Immature natural killer cell (primary cell): ENCODE measurements at regions not wholly inside any gene's neighbourhood (a gene's known extent, or its start where the extent isn't known, plus 50 kb on each side); places are given as distances from the start of the nearest gene placed in this dataset.

Experiments
- DNase-seq, 3 donors: peaks; one replicate each; pipeline ENCODE4 v3.0.0; 2022; ENCODE audit warnings: mixed read lengths in 1 of 3
- H3K27ac Mint-ChIP-seq, 6 donors: one replicate each; pipeline ENCODE4 v1.8.0; 2020; ENCODE audit warnings: mixed read lengths in 6 of 6, mild to moderate bottlenecking in 5 of 6, inconsistent platforms in 4 of 6, moderate library complexity in 3 of 6
- H3K27me3 Mint-ChIP-seq, 3 donors: one replicate each; pipeline ENCODE4 v1.8.0; 2020 to 2021; ENCODE audit warnings: low read depth in 3 of 3, mild to moderate bottlenecking in 3 of 3, mixed read lengths in 3 of 3, moderate library complexity in 3 of 3, inconsistent platforms in 1 of 3
- H3K36me3 Mint-ChIP-seq, 3 donors: one replicate each; pipeline ENCODE4 v1.8.0; 2020; ENCODE audit warnings: mixed read lengths in 3 of 3, inconsistent platforms in 2 of 3, mild to moderate bottlenecking in 2 of 3
- H3K4me1 Mint-ChIP-seq, 2 donors: one replicate each; pipeline ENCODE4 v1.8.0; 2020; ENCODE audit warnings: inconsistent platforms in 2 of 2, mild to moderate bottlenecking in 2 of 2, mixed read lengths in 2 of 2, moderate library complexity in 1 of 2
- H3K4me3 Mint-ChIP-seq, 5 donors: one replicate each; pipeline ENCODE4 v1.8.0; 2020; ENCODE audit warnings: mild to moderate bottlenecking in 5 of 5, mixed read lengths in 5 of 5, inconsistent platforms in 3 of 5, moderate library complexity in 3 of 5
- H3K9me3 Mint-ChIP-seq, 6 donors: one replicate each; pipeline ENCODE4 v1.8.0; 2020; ENCODE audit warnings: mild to moderate bottlenecking in 6 of 6, mixed read lengths in 6 of 6, inconsistent platforms in 4 of 6, moderate library complexity in 3 of 6

- Mint-ChIP-seq H3K4me3 (no peak overlapping the region), H3K4me1 (no peaks in the 10 kb centered on the region), H3K36me3 (no peaks in the 10 kb centered on the region), H3K27ac (no peak overlapping the region), H3K9me3 (peaks cover 0 to 2% (median 0%) of the 10 kb centered on the region in 6 donors), H3K27me3 (peaks cover 0 to 7% (median 7%) of the 10 kb centered on the region in 3 donors)
- DNase-seq = no peak
Observed at GRCh38 chr16:50953290-50953689, 197.8 kb downstream of the SALL1 start.

GRCh38 chr16:50950955-50951354, 200.1 kb downstream of the SALL1 start:
- H3K4me3 Mint-ChIP-seq = no peak overlapping the region
- peaks cover 0 to 6% (median 5%) of the 10 kb centered on the region in 3 donors for H3K27me3 Mint-ChIP-seq
- H3K36me3 Mint-ChIP-seq = no peaks in the 10 kb centered on the region
- H3K4me1 Mint-ChIP-seq = no peaks in the 10 kb centered on the region
- H3K27ac Mint-ChIP-seq = no peak overlapping the region
- no peak for DNase-seq
- no peaks in the 10 kb centered on the region for H3K9me3 Mint-ChIP-seq

GRCh38 chr16:50948268-50948930, 202.7 kb downstream of the SALL1 start:
- no peak overlapping the region for H3K27ac Mint-ChIP-seq

GRCh38 chr16:50947826-50948225, 203.2 kb downstream of the SALL1 start:
- Mint-ChIP-seq H3K4me3 (no peak overlapping the region), H3K27ac (no peak overlapping the region), H3K27me3 (peaks cover under 1 to 6% (median 2%) of the 10 kb centered on the region in 3 donors), H3K9me3 (no peaks in the 10 kb centered on the region), H3K4me1 (no peaks in the 10 kb centered on the region), H3K36me3 (no peaks in the 10 kb centered on the region)
- DNase-seq = no peak

More at GRCh38 chr16:50948268-50948930, 202.7 kb downstream of the SALL1 start:
- no peak overlapping the region for H3K4me3 Mint-ChIP-seq
- H3K36me3 Mint-ChIP-seq = no peaks in the 10 kb centered on the region
- DNase-seq = no peak
- H3K4me1 Mint-ChIP-seq = no peaks in the 10 kb centered on the region
- H3K9me3 Mint-ChIP-seq = no peaks in the 10 kb centered on the region
- peaks cover 2 to 6% (median 5%) of the 10 kb centered on the region in 3 donors for H3K27me3 Mint-ChIP-seq

- Mint-ChIP-seq H3K27me3 (peaks cover 0 to 6% (median 2%) of the 10 kb centered on the region in 3 donors), H3K4me3 (no peak overlapping the region), H3K36me3 (no peaks in the 10 kb centered on the region), H3K9me3 (no peaks in the 10 kb centered on the region), H3K27ac (no peak overlapping the region), H3K4me1 (no peaks in the 10 kb centered on the region)
- no peak for DNase-seq
Observed at GRCh38 chr16:50946606-50947005, 204.5 kb downstream of the SALL1 start.

GRCh38 chr16:50946098-50946497, 204.2 kb downstream of the CYLD start:
- Mint-ChIP-seq H3K4me1 (no peaks in the 10 kb centered on the region), H3K27me3 (peaks cover 0 to 6% (median 2%) of the 10 kb centered on the region in 3 donors), H3K9me3 (no peaks in the 10 kb centered on the region), H3K4me3 (no peak overlapping the region), H3K36me3 (no peaks in the 10 kb centered on the region), H3K27ac (no peak overlapping the region)
- DNase-seq = no peak

GRCh38 chr16:50945171-50945570, 203.3 kb downstream of the CYLD start:
- no peak overlapping the region for H3K4me3 Mint-ChIP-seq
- no peaks in the 10 kb centered on the region for H3K4me1 Mint-ChIP-seq
- H3K36me3 Mint-ChIP-seq = no peaks in the 10 kb centered on the region
- no peak for DNase-seq
- no peaks in the 10 kb centered on the region for H3K9me3 Mint-ChIP-seq
- H3K27ac Mint-ChIP-seq = no peak overlapping the region
- H3K27me3 Mint-ChIP-seq = peaks cover 0 to 5% (median 2%) of the 10 kb centered on the region in 3 donors

- Mint-ChIP-seq H3K4me3 (no peak overlapping the region), H3K4me1 (no peaks in the 10 kb centered on the region), H3K36me3 (no peaks in the 10 kb centered on the region), H3K27ac (no peak overlapping the region), H3K27me3 (peaks cover 0 to 5% (median 2%) of the 10 kb centered on the region in 3 donors), H3K9me3 (no peaks in the 10 kb centered on the region)
- DNase-seq = no peak
Observed at GRCh38 chr16:50944436-50944835, 202.6 kb downstream of the CYLD start.

- Mint-ChIP-seq H3K27ac (no peak overlapping the region), H3K9me3 (no peaks in the 10 kb centered on the region), H3K27me3 (peaks cover 0 to 5% (median 2%) of the 10 kb centered on the region in 3 donors), H3K36me3 (no peaks in the 10 kb centered on the region), H3K4me3 (no peak overlapping the region), H3K4me1 (no peaks in the 10 kb centered on the region)
- DNase-seq = no peak
Observed at GRCh38 chr16:50944033-50944432, 202.1 kb downstream of the CYLD start.

- H3K27ac Mint-ChIP-seq = no peak overlapping the region
- peaks cover 0 to 5% (median 2%) of the 10 kb centered on the region in 3 donors for H3K27me3 Mint-ChIP-seq
- no peak overlapping the region for H3K4me3 Mint-ChIP-seq
- no peak for DNase-seq
- H3K4me1 Mint-ChIP-seq = no peaks in the 10 kb centered on the region
- no peaks in the 10 kb centered on the region for H3K9me3 Mint-ChIP-seq
- H3K36me3 Mint-ChIP-seq = no peaks in the 10 kb centered on the region
Observed at GRCh38 chr16:50942143-50942542, 200.3 kb downstream of the CYLD start.

- Mint-ChIP-seq H3K27ac (no peak overlapping the region), H3K4me1 (no peaks in the 10 kb centered on the region), H3K4me3 (no peak overlapping the region), H3K27me3 (peaks cover 0 to 6% (median 2%) of the 10 kb centered on the region in 3 donors), H3K9me3 (no peaks in the 10 kb centered on the region), H3K36me3 (no peaks in the 10 kb centered on the region)
- DNase-seq = no peak
Observed at GRCh38 chr16:50941681-50942080, 199.8 kb downstream of the CYLD start.

- peaks cover 0 to 7% (median 0%) of the 10 kb centered on the region in 3 donors for H3K27me3 Mint-ChIP-seq
- no peak for DNase-seq
- no peaks in the 10 kb centered on the region for H3K9me3 Mint-ChIP-seq
- H3K4me1 Mint-ChIP-seq = no peaks in the 10 kb centered on the region
- H3K4me3 Mint-ChIP-seq = no peak overlapping the region
- H3K36me3 Mint-ChIP-seq = peaks cover 0 to 2% (median 0%) of the 10 kb centered on the region in 3 donors
- no peak overlapping the region for H3K27ac Mint-ChIP-seq
Observed at GRCh38 chr16:50940275-50940854, 198.5 kb downstream of the CYLD start.

- H3K4me1 Mint-ChIP-seq = no peaks in the 10 kb centered on the region
- peaks cover 0 to 7% (median 0%) of the 10 kb centered on the region in 3 donors for H3K27me3 Mint-ChIP-seq
- no peak overlapping the region for H3K4me3 Mint-ChIP-seq
- DNase-seq = no peak
- H3K27ac Mint-ChIP-seq = no peak overlapping the region
- peaks cover 0 to 2% (median 0%) of the 10 kb centered on the region in 3 donors for H3K36me3 Mint-ChIP-seq
- H3K9me3 Mint-ChIP-seq = no peaks in the 10 kb centered on the region
Observed at GRCh38 chr16:50939356-50939755, 197.5 kb downstream of the CYLD start.

GRCh38 chr16:50938932-50939331, 197.0 kb downstream of the CYLD start:
- Mint-ChIP-seq H3K27me3 (peaks cover 0 to 7% (median 0%) of the 10 kb centered on the region in 3 donors), H3K27ac (no peak overlapping the region)

More at GRCh38 chr16:50938932-50939331, 197.0 kb downstream of the CYLD start:
- DNase-seq = no peak
- peaks cover 0 to 2% (median 0%) of the 10 kb centered on the region in 3 donors for H3K36me3 Mint-ChIP-seq
- H3K9me3 Mint-ChIP-seq = no peaks in the 10 kb centered on the region
- no peak overlapping the region for H3K4me3 Mint-ChIP-seq
- H3K4me1 Mint-ChIP-seq = no peaks in the 10 kb centered on the region
